Natural killer cell (primary cell): ENCODE measurements at regions not wholly inside any gene's neighbourhood (a gene's known extent, or its start where the extent isn't known, plus 50 kb on each side); places are given as distances from the start of the nearest gene placed in this dataset.

ENCODE experiments used
- ATAC-seq, 3 donors: fragments of 150-1000 bp in 2 of 3; fragments of 200-7000 bp in 1 of 3; cut with Tn5 transposase; 1 replicate in 1 of 3; 2 replicates in 2 of 3; pipeline ENCODE4 v1.10.0; 2021; ENCODE audit warnings: mild to moderate bottlenecking in 2 of 3, moderate library complexity in 2 of 3
- DNase-seq, 2 donors: peaks; one replicate each; pipeline versions ENCODE4 v3.0.0 to v3.0.0-alpha.2; 2013 to 2021; ENCODE audit warnings: mixed read lengths in 1 of 2
- H3K27ac ChIP-seq: one replicate; pipeline ENCODE4 v1.5.1; 2013; ENCODE audit warnings: mild to moderate bottlenecking, low read length
- H3K27me3 ChIP-seq: one replicate; pipeline ENCODE4 v1.6.1; 2013; ENCODE audit warnings: low read length; ENCODE audit not compliant: control insufficient read depth, insufficient read depth
- H3K36me3 ChIP-seq: one replicate; pipeline ENCODE4 v1.6.1; 2013; ENCODE audit warnings: low read length; ENCODE audit not compliant: control insufficient read depth, insufficient read depth
- H3K4me1 ChIP-seq: one replicate; pipeline ENCODE4 v1.6.1; 2013; ENCODE audit warnings: low read length; ENCODE audit not compliant: control insufficient read depth, insufficient read depth
- H3K4me3 ChIP-seq: one replicate; pipeline ENCODE4 v1.5.1; 2013; ENCODE audit warnings: low read length
- H3K9me3 ChIP-seq: one replicate; pipeline ENCODE4 v1.6.1; 2013; ENCODE audit warnings: low read length; ENCODE audit not compliant: control insufficient read depth, insufficient read depth
- H3K27ac Mint-ChIP-seq, 2 donors: one replicate each; pipeline ENCODE4 v1.8.0; 2022; ENCODE audit warnings: mild to moderate bottlenecking in 2 of 2, mixed read lengths in 2 of 2, moderate library complexity in 1 of 2
- H3K27me3 Mint-ChIP-seq, 2 donors: one replicate each; pipeline ENCODE4 v1.8.0; 2022; ENCODE audit warnings: low read depth in 2 of 2, mixed read lengths in 2 of 2
- H3K36me3 Mint-ChIP-seq: one replicate; pipeline ENCODE4 v1.8.0; 2022; ENCODE audit warnings: mixed read lengths
- H3K4me1 Mint-ChIP-seq, 2 donors: one replicate each; pipeline ENCODE4 v1.8.0; 2022; ENCODE audit warnings: mixed read lengths in 2 of 2
- H3K4me3 Mint-ChIP-seq: one replicate; pipeline ENCODE4 v1.8.0; 2022; ENCODE audit warnings: mild to moderate bottlenecking, moderate library complexity, mixed read lengths
- H3K9me3 Mint-ChIP-seq, 2 donors: one replicate each; pipeline ENCODE4 v1.8.0; 2022; ENCODE audit warnings: mixed read lengths in 2 of 2
- WGBS: methylation state at CpG from one replicate; pipeline ENCODE4 v1.1.7; 2013; ENCODE audit warnings: missing lambda C conversion rate; ENCODE audit not compliant: insufficient coverage; 5-methylcytosine and 5-hydroxymethylcytosine counted together
- intact Hi-C: fragments of 100-400 bp; cut with micrococcal nuclease; formaldehyde crosslinking; loops from one replicate; pipeline ENCODE4 v1.14.2; 2022
- TF ChIP-seq, protein P1 (sequence below): fragments of 200-600 bp; IDR thresholded peaks from one replicate; pipeline ENCODE4 v1.8.0; 2022; ENCODE audit warnings: antibody characterized with exemption

- Histone ChIP-seq H3K27me3 (no peaks in the 10 kb centered on the region), H3K27ac (no peak overlapping the region), H3K4me1 (no peaks in the 10 kb centered on the region), H3K9me3 (no peaks in the 10 kb centered on the region), H3K36me3 (no peaks in the 10 kb centered on the region), H3K4me3 (no peak overlapping the region)
- WGBS, result 97% methylated on average over 7 of the region's 9 CpGs
- Mint-ChIP-seq H3K9me3 (peaks cover 3 to 7% of the 10 kb centered on the region in 2 donors), H3K36me3 (no peaks in the 10 kb centered on the region), H3K27ac (no peak overlapping the region), H3K27me3 (no peaks in the 10 kb centered on the region), H3K4me3 (no peak overlapping the region), H3K4me1 (peaks cover 0 to 6% of the 10 kb centered on the region in 2 donors)
- ATAC-seq (no peak), DNase-seq (no peak)
- intact Hi-C loops, result no loop called here
- TF ChIP-seq, protein P1, sequence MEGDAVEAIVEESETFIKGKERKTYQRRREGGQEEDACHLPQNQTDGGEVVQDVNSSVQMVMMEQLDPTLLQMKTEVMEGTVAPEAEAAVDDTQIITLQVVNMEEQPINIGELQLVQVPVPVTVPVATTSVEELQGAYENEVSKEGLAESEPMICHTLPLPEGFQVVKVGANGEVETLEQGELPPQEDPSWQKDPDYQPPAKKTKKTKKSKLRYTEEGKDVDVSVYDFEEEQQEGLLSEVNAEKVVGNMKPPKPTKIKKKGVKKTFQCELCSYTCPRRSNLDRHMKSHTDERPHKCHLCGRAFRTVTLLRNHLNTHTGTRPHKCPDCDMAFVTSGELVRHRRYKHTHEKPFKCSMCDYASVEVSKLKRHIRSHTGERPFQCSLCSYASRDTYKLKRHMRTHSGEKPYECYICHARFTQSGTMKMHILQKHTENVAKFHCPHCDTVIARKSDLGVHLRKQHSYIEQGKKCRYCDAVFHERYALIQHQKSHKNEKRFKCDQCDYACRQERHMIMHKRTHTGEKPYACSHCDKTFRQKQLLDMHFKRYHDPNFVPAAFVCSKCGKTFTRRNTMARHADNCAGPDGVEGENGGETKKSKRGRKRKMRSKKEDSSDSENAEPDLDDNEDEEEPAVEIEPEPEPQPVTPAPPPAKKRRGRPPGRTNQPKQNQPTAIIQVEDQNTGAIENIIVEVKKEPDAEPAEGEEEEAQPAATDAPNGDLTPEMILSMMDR, result no peak
Observed at GRCh38 chr9:108262836-108263235, 593.0 kb downstream of the ACTL7B start.

DNA sequence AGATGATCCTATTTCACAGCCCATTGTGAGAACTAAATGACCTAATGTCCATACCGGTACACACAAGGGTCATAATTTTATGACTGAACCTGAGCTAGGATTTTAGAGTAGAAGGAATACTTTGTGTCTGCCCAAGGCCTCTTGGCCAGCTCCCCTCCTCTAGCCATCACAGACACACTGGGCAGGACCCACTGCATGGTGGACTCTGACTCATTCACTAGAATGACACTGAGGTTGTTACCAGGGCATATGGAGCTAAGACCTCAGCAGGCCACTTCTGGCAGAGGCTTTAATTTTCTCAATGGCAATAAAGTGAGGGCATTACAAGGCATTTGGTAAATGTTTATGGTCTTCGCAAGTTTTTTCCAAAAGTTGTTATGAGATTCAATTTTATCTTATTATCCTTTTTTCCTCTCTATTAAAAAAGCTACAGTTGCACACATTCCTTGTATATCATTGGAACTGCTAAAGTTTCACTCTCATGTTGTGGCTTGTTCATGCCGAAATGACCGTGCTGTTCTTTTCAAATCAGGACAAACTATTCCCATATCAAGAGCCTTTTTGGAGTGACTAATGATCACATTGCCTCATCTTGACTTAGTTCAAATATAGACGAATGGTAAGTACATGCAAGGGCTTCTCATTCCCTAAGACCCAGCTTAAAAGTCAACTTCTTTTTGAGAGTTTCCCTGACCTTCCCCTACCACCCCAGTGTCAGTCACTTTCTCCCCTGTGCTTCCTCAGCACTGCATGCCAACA lies 595.7 kb downstream of the ACTL7B start:
- intact Hi-C loops, result no loop called here
- Mint-ChIP-seq H3K36me3 (no peaks in the 10 kb centered on the region), H3K9me3 (peaks cover 2 to 3% of the 10 kb centered on the region in 2 donors), H3K4me1 (peaks cover 0 to 6% of the 10 kb centered on the region in 2 donors), H3K4me3 (no peak overlapping the region), H3K27me3 (no peaks in the 10 kb centered on the region), H3K27ac (no peak overlapping the region)
- Histone ChIP-seq H3K27me3 (no peaks in the 10 kb centered on the region), H3K9me3 (no peaks in the 10 kb centered on the region), H3K4me1 (no peaks in the 10 kb centered on the region), H3K27ac (no peak overlapping the region), H3K4me3 (no peak overlapping the region), H3K36me3 (no peaks in the 10 kb centered on the region)
- 94% methylated on average over 4 of the region's 5 CpGs for WGBS
- TF ChIP-seq, protein P1, result no peak
- no peak for DNase-seq
- no peak for ATAC-seq

GRCh38 chr9:108258640-108259039 lies 597.1 kb downstream of the ACTL7B start:
- no peaks in the 10 kb centered on the region for H3K27me3 Mint-ChIP-seq
- Histone ChIP-seq H3K27ac (no peak overlapping the region), H3K27me3 (no peaks in the 10 kb centered on the region), H3K9me3 (no peaks in the 10 kb centered on the region), H3K36me3 (no peaks in the 10 kb centered on the region), H3K4me1 (no peaks in the 10 kb centered on the region), H3K4me3 (no peak overlapping the region)
- peaks cover 4 to 6% of the 10 kb centered on the region in 2 donors for H3K9me3 Mint-ChIP-seq
- no peak overlapping the region for H3K4me3 Mint-ChIP-seq
- 92% methylated on average over 1 of the region's 2 CpGs for WGBS
- no peaks in the 10 kb centered on the region for H3K36me3 Mint-ChIP-seq
- H3K27ac Mint-ChIP-seq, result no peak overlapping the region
- no peak for ATAC-seq
- intact Hi-C loops, result no loop called here
- TF ChIP-seq, protein P1, result no peak
- DNase-seq, result no peak
- H3K4me1 Mint-ChIP-seq, result peaks cover 0 to 5% of the 10 kb centered on the region in 2 donors

- Mint-ChIP-seq H3K4me1 (no peaks in the 10 kb centered on the region), H3K27ac (no peak overlapping the region), H3K27me3 (no peaks in the 10 kb centered on the region), H3K36me3 (no peaks in the 10 kb centered on the region), H3K9me3 (peaks cover 2 to 6% of the 10 kb centered on the region in 2 donors), H3K4me3 (no peak overlapping the region)
- Histone ChIP-seq H3K4me3 (no peak overlapping the region), H3K4me1 (no peaks in the 10 kb centered on the region), H3K36me3 (no peaks in the 10 kb centered on the region), H3K27ac (no peak overlapping the region), H3K9me3 (no peaks in the 10 kb centered on the region), H3K27me3 (no peaks in the 10 kb centered on the region)
- TF ChIP-seq, protein P1, result no peak
- 88% methylated on average over 3 of the region's 5 CpGs for WGBS
- intact Hi-C loops, result no loop called here
- no peak for DNase-seq
- no peak for ATAC-seq
Observed at GRCh38 chr9:108257382-108257781, 598.4 kb downstream of the ACTL7B start.
